C4-2B (cell line): ENCODE measurements at regions not wholly inside any gene's neighbourhood (a gene's known extent, or its start where the extent isn't known, plus 50 kb on each side); places are given as distances from the start of the nearest gene placed in this dataset.

Experiments
- CTCF ChIP-seq: fragments of 450-650 bp; conservative IDR thresholded peaks from 2 replicates; pipeline ENCODE4 v1.5.1; 2017; ENCODE audit warnings: mild to moderate bottlenecking
- ZFX ChIP-seq: fragments of 450-650 bp; IDR thresholded peaks from 2 replicates; pipeline ENCODE4 v1.6.1; 2017

DNA sequence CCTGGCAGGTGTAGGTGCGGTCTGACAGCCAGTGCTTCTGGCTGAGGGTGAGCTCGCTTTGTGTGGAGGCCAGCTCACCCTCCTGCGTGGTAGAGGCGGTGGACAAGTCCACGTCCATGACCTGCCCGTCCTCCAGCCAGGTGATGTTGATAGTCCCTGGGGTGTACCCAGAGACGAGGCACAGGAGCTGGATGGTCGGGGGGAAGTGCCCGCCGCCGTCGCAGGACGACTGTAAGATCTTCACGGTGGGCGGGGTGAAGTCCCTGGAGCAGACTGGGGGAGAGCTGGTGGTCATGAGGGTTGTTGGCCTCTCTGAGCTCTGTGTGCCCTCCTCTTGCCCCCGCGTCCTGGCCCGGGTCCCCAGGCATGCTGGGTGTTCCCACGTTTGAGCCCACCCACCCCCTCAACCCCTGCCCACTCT lies 74.6 kb downstream of the TMEM121 start:
- TF ChIP-seq CTCF = no peak
- TF ChIP-seq ZFX = no peak
